Amniotic epithelial cell (primary cell): ENCODE measurements at regions not wholly inside any gene's neighbourhood (a gene's known extent, or its start where the extent isn't known, plus 50 kb on each side); places are given as distances from the start of the nearest gene placed in this dataset.
"Not testable (repeated sequence)": the region's sequence is repeated elsewhere in the genome, so short reads cannot be mapped to it uniquely, and the experiment has no call there.

ENCODE experiments used
- DNase-seq: peaks from one replicate; pipeline ENCODE4 v3.0.0-alpha.2; 2010; ENCODE audit warnings: low read depth

DNA sequence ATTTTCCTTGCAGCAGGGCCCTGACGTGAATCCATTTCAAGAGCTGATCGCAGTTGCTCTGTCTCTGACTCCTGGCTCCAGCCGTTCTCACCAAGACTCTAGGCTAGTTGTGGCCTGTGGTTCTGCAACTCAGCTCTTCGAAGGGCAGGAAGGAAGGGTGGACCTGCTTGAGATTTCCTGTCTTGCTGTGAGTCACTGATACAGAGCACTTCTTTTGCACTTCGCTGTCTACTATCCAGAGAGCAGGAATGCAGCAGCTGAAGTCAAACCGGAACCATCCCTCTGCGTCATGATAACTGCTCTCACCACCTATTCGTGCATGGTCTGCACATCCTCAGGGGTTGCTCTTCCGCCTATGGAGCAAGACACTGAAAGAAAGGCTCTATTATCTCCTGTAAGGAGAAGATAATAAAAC, 59.7 kb downstream of the RAP2B start:
- DNase-seq: peak; percentile 100

DNA sequence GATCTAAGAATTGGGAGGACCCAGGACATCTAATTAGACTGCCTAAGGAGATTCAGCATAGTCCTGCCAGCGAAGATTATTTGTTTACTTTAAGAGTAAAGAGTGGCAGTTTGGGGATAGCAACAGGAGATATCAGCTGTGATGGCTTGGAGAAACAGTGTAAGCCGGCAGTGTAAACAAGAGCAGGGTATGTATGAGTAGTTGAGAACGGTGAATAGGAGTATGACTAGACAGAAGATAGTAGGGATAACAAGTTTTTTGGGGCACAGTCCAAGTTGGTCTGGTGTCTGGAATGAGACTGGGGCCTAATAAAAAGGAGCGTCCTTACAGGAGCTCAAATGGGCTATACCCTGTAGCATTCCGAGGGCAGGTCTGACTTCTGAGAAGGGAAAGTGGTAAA, 64.9 kb downstream of the RAP2B start:
- not testable (repeated sequence) for DNase-seq

- not testable (repeated sequence) for DNase-seq
Observed at GRCh38 chr3:153230427-153230826, 68.4 kb downstream of the RAP2B start.

DNA sequence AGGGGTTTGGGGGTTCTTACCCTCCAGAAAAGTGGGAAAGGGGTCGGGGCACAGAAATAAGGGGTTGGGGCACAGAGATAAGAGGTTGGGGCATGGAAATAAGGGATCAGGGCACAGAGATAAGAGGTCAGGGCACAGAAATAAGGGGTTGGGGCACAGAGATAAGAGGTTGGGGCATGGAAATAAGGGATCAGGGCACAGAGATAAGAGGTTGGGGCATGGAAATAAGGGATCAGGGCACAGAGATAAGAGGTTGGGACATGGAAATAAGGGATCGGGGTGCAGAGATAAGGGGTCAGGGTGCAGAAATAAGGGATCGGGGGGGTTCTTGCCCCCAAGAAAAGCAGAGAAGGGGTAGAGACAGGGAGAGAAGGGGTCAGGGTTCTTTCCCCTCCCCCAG, 69.2 kb downstream of the RAP2B start:
- not testable (repeated sequence) for DNase-seq

GRCh38 chr3:153232050-153232752, 70.2 kb downstream of the RAP2B start:
- DNase-seq: not testable (repeated sequence)

DNA sequence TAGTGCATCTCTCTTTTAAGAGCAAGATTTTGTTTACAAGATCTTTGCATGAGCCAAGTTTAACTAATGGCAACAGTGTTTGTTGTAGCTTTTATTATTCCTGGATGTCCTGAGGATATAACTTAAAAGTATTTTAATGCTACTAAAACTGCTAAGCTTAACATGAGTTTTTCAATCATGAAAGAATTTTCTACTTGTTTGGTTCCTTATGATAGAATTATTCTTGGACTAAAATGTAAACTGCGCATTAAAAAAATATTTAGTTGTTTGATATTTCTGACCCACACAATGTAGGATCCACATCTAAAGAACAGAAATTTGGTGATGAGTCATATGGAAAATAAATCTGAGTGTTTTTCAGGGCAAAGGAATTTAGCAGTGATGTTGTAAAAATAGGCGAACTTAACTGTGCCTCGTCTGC, 70.8 kb downstream of the RAP2B start:
- peak; percentile 58 for DNase-seq

DNA sequence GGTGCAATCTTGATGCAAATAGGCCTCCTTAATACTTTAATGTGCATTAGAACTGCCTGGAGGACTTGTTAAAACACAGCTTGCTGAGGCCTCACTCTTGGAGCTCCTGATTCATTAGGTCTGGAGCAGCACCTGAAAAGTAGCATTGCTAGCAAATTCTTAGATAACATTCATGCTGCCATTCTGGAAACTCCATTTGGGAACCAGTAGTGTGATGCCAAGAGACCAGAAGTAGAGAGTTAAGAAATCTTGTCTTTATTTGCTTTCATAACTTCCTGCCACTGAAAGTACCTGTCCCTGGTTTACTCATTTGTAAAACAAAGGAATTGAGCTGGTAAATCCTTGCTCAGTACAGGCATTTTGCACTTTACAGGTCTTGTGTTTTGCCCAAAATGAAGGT, 72.0 kb downstream of the RAP2B start:
- no peak for DNase-seq

DNA sequence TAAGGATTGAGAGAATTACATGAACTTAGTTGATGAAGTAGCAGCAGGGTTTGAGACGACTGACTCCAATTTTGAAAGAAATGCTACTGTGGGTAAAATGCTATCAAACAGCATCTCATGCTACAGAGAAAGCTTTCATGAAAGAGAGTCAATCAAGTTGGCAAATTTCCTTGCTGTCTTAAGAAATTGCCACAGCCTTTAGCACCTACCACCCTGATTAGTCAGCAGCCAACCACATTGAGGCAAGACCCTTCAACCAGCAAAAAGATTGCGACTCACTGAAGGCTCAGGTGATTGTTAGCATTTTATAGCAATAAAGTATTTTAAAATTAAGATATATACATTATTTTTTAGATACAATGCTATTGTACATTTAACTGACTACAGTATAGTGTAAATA, 80.9 kb downstream of the RAP2B start:
- DNase-seq: peak; percentile 41

DNA sequence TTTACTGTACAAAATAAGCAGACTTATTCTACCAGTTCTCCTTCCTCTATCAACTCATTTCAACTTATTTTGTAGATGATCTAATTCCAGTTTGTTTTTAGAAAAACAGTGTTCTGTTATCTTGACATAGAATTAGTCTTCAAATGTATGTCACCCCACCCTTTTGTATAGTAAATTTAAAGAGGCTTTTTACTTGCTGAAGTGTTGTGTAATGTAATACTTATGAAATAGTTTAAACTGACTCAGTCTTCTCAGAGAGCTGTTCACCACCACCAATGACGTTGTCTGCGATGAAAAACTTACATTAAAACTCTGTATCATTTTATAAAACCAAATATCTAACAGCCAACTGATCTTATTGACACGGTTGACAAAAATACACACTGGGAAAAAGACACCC, 82.9 kb downstream of the RAP2B start:
- peak; percentile 74 for DNase-seq

DNA sequence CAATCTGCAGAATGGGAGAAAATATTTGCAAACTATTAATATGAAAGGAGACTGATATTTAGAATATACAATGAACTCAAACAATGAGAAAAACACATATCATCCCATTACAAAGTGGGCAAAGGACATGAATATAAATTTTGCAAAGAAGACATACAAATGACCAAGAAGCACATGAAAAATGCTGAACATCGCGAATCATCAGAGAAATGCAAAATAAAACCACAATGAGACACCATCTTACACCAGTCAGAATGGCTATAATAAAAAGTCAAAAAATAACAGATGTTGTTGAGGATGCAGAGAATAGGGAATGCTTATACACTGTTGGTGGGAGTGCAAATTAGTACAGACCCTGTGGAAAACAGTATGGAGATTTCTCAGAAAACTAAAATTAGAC, 83.6 kb downstream of the RAP2B start:
- no peak for DNase-seq

- DNase-seq: no peak
Observed at GRCh38 chr3:153246331-153246730, 84.3 kb downstream of the RAP2B start.

- DNase-seq: peak; percentile 78
Observed at GRCh38 chr3:153246806-153247205, 84.8 kb downstream of the RAP2B start.

GRCh38 chr3:153247331-153248330, 85.6 kb downstream of the RAP2B start:
- DNase-seq: no peak

DNA sequence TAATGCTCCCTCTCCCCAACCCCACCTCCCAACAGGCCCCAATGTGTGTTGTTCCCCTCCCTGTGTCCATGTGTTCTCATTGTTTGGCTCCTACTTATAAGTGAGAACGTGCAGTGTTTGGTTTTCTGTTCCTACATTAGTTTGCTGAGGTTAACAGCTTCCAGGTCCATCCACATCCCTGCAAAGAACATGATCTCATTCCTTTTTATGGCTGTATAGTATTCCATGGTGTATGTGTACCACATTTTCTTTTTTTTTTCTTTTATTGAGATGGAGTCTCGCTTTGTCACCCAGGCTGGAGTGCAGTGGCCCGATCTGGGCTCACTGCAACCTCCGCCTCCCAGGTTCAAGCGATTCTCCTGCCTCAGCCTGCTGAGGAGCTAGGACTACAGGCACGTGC, 86.8 kb downstream of the RAP2B start:
- DNase-seq: not testable (repeated sequence)

- no peak for DNase-seq
Observed at GRCh38 chr3:153249906-153250305, 87.9 kb downstream of the RAP2B start.

DNA sequence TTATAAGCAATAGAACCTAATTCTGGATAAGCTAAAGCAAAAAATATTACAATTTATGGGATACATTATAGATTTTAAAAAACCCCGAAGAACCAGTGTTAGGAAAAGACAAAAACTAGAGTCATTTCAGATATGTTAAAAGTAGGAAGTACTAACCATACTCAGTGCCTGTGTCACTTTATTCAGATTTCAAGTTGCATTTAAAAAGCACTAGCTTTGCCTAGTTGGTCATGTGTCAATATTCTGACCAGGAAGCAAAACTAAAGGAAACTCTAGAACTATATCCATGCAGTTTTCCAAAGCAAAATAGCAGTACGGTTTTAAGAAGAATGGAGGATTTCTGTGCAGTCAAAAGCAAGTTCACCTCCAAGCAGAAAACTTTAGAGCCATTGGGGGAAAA, 88.4 kb downstream of the RAP2B start:
- DNase-seq: no peak

DNA sequence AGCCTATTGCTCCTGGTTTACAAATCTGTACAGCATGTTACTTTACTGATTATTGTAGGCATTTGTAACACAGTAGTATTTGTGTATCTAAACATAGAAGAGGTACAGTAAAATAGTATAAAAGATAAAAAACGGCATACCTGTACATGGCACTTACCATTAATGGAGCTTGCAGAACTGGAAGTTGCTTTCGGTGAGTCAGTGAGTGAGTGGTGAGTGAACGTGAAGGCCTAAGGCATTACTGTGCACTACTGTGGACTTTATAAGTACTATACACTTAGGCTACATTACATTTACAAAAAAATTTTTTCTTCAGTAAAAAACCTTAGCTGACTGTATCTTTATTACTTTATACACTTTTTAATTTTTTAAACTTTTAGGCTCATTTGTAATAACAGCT, 90.9 kb downstream of the RAP2B start:
- DNase-seq: no peak

GRCh38 chr3:153254361-153254760, 92.3 kb downstream of the RAP2B start:
- DNase-seq: no peak

DNA sequence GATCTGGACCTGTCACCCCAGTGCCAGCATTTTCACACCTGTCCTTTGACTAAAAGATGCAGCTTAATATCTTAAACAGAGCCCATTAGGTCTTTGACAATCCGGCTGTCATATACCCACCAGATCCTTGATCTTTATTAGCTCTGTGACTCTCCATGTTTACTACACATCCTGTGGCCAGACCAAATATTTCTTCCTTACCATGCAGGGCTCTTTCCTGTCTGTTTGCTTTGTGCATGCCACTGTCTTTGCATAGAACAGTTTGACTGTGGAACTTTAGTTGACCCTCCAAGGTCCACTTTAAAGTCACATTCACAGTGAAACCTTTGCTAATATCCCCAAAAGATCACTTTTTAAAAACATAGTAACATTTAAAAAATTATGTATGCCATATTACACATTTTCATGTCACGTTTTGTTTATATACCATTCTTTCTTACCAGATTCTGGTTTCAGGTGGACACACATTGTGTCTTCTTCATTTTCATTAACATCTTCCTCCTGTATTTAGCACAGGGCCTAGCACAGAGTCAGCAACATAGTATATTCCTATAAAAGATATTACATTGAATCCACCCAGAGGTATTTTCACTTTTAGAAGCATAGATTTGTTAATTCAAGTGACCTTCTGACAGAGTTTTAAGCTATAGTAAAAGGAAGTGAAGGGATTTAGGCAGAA, 95.8 kb downstream of the RAP2B start:
- no peak for DNase-seq

- DNase-seq: no peak
Observed at GRCh38 chr3:153259956-153260355, 97.9 kb downstream of the RAP2B start.

DNA sequence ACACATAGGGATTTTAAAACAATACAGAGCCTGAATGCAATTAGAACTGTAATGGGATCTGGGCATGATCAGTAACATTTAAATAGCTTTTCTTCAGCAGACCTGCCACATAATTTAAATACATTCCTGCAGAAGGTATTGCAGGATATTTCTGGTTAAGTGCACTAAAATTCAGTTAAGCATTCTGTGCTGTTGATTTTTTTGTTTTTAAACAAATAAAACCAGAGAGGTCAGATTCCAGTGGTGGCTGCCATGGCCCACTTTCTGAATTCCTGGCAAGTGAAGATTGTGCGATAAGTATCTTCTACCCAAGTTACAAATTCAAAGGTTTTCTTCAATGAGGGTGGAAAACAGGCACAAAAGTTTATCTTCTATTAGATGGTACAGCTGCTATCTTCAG, 98.7 kb downstream of the RAP2B start:
- DNase-seq: no peak

DNA sequence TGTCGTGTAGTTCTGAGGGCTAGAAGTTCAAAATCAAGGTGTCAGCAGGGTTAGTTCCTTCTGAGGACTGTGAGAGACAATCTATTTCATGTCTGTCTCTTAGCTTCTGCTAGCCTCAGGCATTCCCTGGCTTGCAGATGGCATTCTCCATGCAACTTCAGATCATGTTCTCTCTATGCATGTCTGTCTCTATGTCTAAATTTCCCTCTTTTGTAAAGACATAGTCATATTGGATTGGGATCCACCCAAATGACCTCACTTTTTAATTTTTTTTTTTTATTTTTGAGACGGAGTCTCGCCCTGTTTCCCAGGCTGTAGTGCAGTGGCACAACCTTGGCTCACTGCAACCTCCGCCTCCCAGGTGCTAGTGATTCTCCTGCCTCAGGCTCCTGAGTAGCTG, 104.6 kb downstream of the RAP2B start:
- DNase-seq: no peak
